ENCODE measurements at regions not wholly inside any gene's neighbourhood (a gene's known extent, or its start where the extent isn't known, plus 50 kb on each side); places are given as distances from the start of the nearest gene placed in this dataset.
"Not testable (repeated sequence)": the region's sequence is repeated elsewhere in the genome, so short reads cannot be mapped to it uniquely, and the experiment has no call there.

- in situ Hi-C loops (cut with MboI; ENCODE audit: low pct_unique_long_range_greater_than_20kb, low sequenced_read_pairs), result no loop called here
- no peak for DNase-seq
These were observed 96.0 kb upstream of the VGLL4 start for GRCh38 chr3:11739706-11740105.

DNA sequence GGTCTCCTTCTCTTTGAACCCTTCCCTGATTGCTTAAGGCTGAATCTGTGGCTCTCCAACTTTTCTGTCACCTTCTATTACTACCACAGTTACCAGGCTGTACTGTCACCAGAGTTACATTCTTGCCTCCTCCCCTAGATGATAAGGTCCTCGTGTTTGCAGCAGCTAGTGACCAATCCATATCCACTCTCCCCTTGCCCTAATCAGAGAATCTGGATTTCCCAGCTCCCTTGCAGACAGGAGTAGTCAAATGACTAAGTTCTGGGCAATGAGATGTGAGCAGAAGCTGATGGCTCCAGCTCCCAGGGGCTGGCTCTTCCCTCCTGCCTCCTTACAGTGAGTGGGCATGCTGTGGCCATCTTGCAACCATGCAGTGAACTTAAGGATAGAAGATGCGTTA is 95.4 kb upstream of the VGLL4 start:
- in situ Hi-C loops (cut with MboI; ENCODE audit: low pct_unique_long_range_greater_than_20kb, low sequenced_read_pairs), result no loop called here
- DNase-seq, result no peak

GRCh38 chr3:11737742-11738141 is 94.0 kb upstream of the VGLL4 start:
- DNase-seq, result no peak
- in situ Hi-C loops (cut with MboI; ENCODE audit: low pct_unique_long_range_greater_than_20kb, low sequenced_read_pairs), result no loop called here

GRCh38 chr3:11736136-11736833 is 92.6 kb upstream of the VGLL4 start:
- in situ Hi-C loops (cut with MboI; ENCODE audit: low pct_unique_long_range_greater_than_20kb, low sequenced_read_pairs), result no loop called here
- DNase-seq, result no peak

DNA sequence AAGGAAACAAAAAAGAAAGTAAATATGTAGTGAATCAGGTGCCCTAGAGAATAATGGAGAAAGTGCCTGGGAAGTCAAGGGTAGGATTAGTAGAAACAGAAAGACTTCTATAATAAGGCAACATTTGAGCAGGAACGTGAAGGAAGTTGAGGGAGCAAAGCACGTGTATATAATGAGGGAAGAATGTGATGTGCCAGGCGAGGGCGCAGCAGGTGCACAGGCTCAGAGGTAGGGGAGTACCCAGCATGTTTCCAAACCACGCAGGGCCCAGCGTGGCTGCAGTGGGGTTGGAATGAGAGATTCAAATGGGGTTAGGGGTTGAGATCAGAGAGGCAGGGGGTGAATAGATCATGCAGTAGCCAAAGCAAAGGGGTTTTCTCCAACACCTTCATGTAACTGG is 91.9 kb upstream of the VGLL4 start:
- DNase-seq, result no peak
- in situ Hi-C loops (cut with MboI; ENCODE audit: low pct_unique_long_range_greater_than_20kb, low sequenced_read_pairs), result no loop called here

GRCh38 chr3:11735111-11735510 is 91.4 kb upstream of the VGLL4 start:
- in situ Hi-C loops (cut with MboI; ENCODE audit: low pct_unique_long_range_greater_than_20kb, low sequenced_read_pairs); DNase-seq: not testable (repeated sequence)

- no peak for DNase-seq
- in situ Hi-C loops (cut with MboI; ENCODE audit: low pct_unique_long_range_greater_than_20kb, low sequenced_read_pairs), result no loop called here
These were observed 90.2 kb upstream of the VGLL4 start for GRCh38 chr3:11733914-11734313.

DNA sequence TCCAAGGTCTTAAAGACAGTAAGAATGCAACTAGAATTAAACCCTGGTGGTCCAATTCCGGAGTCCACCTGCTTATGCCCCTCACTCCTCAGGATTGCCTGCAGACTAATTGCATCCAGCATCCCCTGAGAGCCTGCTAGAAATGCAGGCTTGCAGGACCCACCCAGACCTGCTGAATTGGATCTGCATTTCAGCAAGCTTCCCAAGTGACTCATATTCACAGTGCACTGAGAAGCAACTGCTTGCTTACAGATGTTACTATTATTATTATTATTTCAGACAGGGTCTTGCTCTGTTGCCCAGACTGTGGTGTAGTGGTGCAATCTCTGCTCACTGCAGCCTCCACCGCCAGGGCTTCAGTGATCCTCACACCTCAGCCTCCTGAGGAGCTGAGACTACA is 83.5 kb upstream of the VGLL4 start:
- in situ Hi-C loops (cut with MboI; ENCODE audit: low pct_unique_long_range_greater_than_20kb, low sequenced_read_pairs), result no loop called here
- DNase-seq, result no peak

DNA sequence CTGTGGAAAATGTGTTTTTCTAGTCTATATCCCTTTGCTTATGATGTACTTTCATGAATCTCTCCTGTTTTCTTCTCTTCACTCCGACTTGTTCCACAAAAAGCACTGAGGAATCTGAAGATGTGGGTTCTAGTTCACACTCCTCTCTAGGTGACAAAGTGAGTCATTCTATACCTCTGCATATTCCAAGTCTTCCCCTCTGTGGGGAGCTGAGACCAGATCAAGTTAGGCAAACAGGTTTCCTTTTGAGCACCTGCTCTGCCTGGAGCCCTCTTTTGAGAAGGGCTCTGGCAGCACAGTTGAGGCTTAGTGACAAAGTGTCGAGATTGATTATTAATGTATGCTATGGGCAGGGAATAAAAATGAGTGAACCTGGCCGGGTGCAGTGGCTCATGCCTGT is 82.4 kb upstream of the VGLL4 start:
- in situ Hi-C loops (cut with MboI; ENCODE audit: low pct_unique_long_range_greater_than_20kb, low sequenced_read_pairs), result no loop called here
- DNase-seq, result no peak

DNA sequence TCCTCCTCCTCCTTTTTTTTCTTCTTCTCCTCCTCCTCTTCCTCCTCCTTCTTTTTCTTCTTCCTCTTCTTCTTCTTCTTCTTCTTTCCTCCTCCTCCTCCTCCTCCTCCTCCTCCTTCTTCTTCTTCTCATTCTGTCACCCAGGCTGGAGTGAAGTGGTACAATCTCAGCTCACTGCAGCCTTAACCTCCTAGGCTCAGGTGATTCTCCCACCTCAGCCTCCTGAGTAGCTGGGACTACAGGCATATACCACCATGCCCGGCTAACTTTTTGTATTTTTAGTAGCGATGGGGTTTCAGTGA is 81.6 kb upstream of the VGLL4 start:
- DNase-seq; in situ Hi-C loops (cut with MboI; ENCODE audit: low pct_unique_long_range_greater_than_20kb, low sequenced_read_pairs): not testable (repeated sequence)

DNA sequence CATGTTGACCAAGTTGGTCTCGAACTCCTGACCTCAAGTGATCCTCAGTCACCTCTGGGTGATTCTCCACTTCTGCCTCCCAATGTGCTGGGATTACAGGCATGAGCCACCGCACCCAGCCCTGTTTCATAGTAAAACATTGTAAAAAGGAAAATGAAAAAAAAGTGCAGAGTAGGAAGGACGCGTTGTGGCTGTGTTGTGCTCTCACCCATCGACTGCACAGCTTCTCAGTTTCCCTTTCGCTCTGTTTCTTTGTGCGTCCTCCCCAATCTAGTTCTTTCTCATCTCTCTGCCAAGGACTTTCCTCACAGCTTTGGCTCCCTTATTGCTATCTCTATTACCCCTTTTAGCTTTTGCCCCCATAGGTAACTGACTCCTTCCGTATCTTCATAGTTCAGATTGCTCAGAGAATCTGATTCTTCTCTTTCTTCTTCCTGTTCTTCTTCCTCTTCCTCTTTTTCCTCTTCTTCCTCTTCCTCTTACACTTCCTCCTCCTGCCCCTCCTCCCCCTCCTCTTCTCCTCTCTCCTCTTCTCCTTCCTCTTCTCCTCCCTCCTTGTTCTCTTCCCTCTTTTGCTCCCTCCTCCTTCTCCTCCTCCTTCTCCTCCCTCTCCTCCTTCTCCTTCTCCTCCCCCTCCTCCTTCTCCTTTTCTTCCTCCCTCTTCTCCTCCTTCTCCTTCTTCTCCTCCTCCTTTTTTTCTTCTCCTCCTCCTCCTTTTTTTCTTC is 81.1 kb upstream of the VGLL4 start:
- in situ Hi-C loops (cut with MboI; ENCODE audit: low pct_unique_long_range_greater_than_20kb, low sequenced_read_pairs), result no loop called here
- peak; percentile 23 for DNase-seq

GRCh38 chr3:11721479-11721878 is 77.8 kb upstream of the VGLL4 start:
- in situ Hi-C loops (cut with MboI; ENCODE audit: low pct_unique_long_range_greater_than_20kb, low sequenced_read_pairs), result no loop called here
- no peak for DNase-seq

- DNase-seq, result no peak
- in situ Hi-C loops (cut with MboI; ENCODE audit: low pct_unique_long_range_greater_than_20kb, low sequenced_read_pairs), result no loop called here
These were observed 77.2 kb upstream of the VGLL4 start for GRCh38 chr3:11720917-11721411.

DNA sequence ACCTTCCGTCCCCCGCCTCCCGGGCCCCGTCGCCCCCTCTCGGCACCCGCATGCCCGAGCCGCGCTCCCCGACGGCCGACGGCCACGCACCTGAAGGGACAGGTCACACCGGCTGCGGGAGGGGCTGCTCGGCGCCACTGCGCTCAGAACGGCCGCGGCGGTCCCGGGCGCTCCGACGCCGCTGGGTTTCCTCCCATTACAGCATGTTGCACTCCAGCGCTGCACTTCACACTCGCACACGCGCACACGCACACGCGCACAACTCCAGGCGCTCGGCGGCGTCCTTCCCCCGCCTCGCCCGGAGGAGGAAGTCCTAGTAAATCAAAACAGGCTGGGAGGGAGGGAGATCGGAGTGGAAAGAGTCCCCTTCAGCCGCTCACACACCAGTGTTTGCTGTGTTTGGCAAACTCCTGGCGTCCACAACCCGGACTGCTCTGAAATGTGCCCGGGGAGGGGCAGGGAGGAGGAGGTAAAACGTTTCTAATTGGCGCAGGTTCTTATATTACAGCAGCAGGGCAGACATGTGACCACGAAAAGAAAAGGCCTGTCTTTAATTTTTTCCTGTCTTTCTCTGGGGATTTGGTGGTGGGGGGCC is 76.7 kb upstream of the VGLL4 start:
- in situ Hi-C loops (cut with MboI; ENCODE audit: low pct_unique_long_range_greater_than_20kb, low sequenced_read_pairs), result no loop called here
- peak; percentile 85 for DNase-seq

DNA sequence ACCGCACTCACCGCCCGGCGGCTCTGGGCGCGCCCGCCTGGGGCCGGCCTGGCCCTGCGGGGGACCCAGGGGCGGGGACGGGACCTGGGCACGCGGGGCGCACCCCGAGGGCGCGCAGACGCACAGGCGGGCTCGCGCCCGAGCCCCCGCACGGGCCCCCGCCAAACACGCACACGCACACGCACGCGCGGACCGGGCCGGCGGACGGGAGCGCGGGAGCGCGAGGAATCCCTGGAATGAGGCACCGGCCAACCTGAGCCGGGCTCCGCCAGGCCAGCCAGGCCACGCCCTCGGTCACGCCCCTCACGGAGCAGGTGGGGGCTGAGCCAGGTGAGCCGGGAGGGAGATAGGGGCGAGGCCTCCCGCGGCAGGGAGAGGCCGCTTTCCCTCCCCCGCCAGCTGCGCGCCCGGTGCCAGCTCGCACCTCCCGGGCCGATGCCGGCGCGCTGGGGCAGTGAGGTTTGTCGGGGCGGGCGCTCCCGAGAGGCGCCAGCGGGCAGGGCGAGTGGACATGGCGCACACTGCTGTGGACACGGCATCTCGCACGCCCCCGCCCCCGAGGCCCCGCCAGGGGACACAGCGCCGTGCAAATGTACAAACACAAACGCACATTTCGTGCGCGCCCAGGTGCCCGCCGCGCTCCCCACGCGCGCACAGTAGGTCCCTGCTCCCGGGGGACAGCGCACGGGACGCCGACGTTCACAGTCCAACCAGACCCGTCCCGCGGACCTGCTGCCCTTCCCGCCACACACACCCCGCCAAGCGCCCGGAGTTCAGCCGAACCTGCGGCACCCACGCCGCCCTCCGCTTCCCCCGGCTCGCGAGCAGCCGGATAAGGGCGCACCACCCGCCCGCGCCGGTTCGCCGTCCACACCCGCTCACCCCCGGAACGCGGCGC is 75.9 kb upstream of the VGLL4 start:
- peak; percentile 74 for DNase-seq
- in situ Hi-C loops (cut with MboI; ENCODE audit: low pct_unique_long_range_greater_than_20kb, low sequenced_read_pairs), result no loop called here

DNA sequence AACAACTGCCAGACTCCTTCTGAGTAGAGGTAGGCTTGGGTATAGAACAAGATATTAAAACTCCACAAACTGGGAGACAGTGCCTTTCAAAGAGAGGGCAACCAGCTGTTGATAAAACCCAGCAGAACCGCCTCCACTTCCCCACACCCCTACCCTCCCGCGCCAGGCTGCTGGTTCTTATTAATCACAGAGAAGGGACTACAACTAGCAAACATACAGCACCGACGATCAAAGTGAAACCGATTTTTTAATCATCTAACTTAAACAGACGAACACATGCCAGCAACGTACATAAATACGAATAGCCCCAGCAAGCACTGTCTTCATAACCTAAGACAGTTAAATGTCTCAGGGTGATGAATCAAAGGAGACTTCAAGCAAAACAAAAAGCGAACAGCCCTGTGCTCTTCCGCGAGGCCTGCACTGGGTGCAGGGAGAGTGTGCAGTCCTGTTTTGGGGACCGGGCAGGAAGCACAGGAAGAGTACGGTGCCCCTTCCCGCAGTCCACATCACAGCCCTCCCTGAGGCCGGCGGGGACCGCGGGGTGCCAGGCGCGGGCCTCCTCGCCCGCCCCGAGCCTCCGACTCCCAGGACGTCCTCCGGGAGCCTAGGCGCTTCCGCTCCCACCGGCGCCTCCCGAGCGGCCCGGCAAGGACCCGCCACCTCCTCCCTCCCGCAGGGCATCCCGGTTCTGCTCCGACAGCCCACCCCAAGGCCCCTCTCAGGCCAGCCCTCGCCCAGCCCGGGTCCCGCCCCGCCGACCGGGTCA is 75.1 kb upstream of the VGLL4 start:
- in situ Hi-C loops (cut with MboI; ENCODE audit: low pct_unique_long_range_greater_than_20kb, low sequenced_read_pairs), result no loop called here
- peak; percentile 57 for DNase-seq

GRCh38 chr3:11717768-11718636 is 74.3 kb upstream of the VGLL4 start:
- no peak for DNase-seq
- in situ Hi-C loops (cut with MboI; ENCODE audit: low pct_unique_long_range_greater_than_20kb, low sequenced_read_pairs), result no loop called here

DNA sequence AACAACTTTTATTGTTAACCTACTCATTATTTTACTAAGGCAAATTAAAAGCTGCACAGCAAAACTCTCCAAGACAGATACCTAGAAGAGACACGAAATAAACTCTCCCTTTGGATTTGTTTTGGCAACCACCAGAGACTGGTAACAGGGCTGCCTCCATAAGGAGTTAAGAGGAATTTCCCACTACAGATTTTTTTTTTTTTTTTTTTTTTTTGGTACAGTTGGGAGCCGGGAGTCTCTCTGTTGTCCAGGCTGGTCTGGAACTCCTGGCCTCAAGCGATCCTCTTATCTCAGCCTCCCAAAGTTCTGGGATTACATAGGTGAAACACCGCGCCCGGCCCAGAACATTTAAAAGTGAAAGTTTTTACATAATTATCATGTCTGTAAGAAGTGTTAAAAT is 73.6 kb upstream of the VGLL4 start:
- in situ Hi-C loops (cut with MboI; ENCODE audit: low pct_unique_long_range_greater_than_20kb, low sequenced_read_pairs), result no loop called here
- DNase-seq, result no peak

All from KBM-7 (cell line).